Gastroesophageal sphincter (tissue), 4 donors: ENCODE measurements at regions not wholly inside any gene's neighbourhood (a gene's known extent, or its start where the extent isn't known, plus 50 kb on each side); places are given as distances from the start of the nearest gene placed in this dataset.

Experiments used
- ATAC-seq: fragments of 150-250 bp; one replicate; pipeline ENCODE4 v1.9.1; 2016; ENCODE audit warnings: mild to moderate bottlenecking, moderate library complexity
- H3K27ac ChIP-seq, 4 donors: fragments of 200-600 bp; sonication (generic) in 3 of 4; 1 replicate in 3 of 4; 2 replicates in 1 of 4; pipeline ENCODE4 v1.5.1; 2016 to 2019
- H3K27me3 ChIP-seq: fragments of 200-600 bp; sonication (generic); one replicate; pipeline ENCODE4 v1.5.1; 2019
- H3K36me3 ChIP-seq, 2 donors: fragments of 200-600 bp; sonication (generic); one replicate each; pipeline ENCODE4 v1.5.1; 2019; ENCODE audit warnings: control low read depth in 1 of 2
- H3K4me1 ChIP-seq, 3 donors: fragments of 200-600 bp; sonication (generic); 1 replicate in 2 of 3; 2 replicates in 1 of 3; pipeline ENCODE4 v1.5.1; 2016 to 2019; ENCODE audit warnings: control low read depth in 2 of 3
- H3K4me3 ChIP-seq, 2 donors: fragments of 200-600 bp; sonication (generic); one replicate each; pipeline ENCODE4 v1.5.1; 2019; ENCODE audit warnings: mild to moderate bottlenecking in 1 of 2, moderate library complexity in 1 of 2
- H3K9me3 ChIP-seq, 3 donors: fragments of 200-600 bp; sonication (generic); one replicate each; pipeline ENCODE4 v1.5.1; 2017 to 2019; ENCODE audit warnings: control low read depth in 2 of 3
- CTCF ChIP-seq, 4 experiments: fragments of 200-600 bp in 2 of 4; fragments of 450-650 bp in 2 of 4; sonication (generic) in 1 of 4; IDR thresholded peaks; one replicate each; pipeline ENCODE4 v1.5.1; 2017 to 2019; ENCODE audit warnings: antibody characterized with exemption in 4 of 4, mild to moderate bottlenecking in 2 of 4, moderate library complexity in 2 of 4
- EP300 ChIP-seq: sonication (generic); formaldehyde crosslinking; IDR thresholded peaks from one replicate; pipeline ENCODE4 v1.6.1; 2017; ENCODE audit warnings: antibody characterized with exemption, mild to moderate bottlenecking
- POLR2A ChIP-seq, 2 donors: fragments of 450-650 bp; IDR thresholded peaks; one replicate each; pipeline ENCODE4 v1.6.1; 2017; ENCODE audit warnings: antibody characterized with exemption in 2 of 2, mild to moderate bottlenecking in 2 of 2, moderate library complexity in 1 of 2
- POLR2AphosphoS5 ChIP-seq: sonication (generic); formaldehyde crosslinking; IDR thresholded peaks from one replicate; pipeline ENCODE4 v1.6.1; 2017; ENCODE audit warnings: antibody characterized with exemption
- WGBS, 2 donors: methylation state at CpG; one replicate each; pipeline ENCODE4 v1.1.5; 2018; ENCODE audit warnings: low coverage in 1 of 2; 5-methylcytosine and 5-hydroxymethylcytosine counted together

DNA sequence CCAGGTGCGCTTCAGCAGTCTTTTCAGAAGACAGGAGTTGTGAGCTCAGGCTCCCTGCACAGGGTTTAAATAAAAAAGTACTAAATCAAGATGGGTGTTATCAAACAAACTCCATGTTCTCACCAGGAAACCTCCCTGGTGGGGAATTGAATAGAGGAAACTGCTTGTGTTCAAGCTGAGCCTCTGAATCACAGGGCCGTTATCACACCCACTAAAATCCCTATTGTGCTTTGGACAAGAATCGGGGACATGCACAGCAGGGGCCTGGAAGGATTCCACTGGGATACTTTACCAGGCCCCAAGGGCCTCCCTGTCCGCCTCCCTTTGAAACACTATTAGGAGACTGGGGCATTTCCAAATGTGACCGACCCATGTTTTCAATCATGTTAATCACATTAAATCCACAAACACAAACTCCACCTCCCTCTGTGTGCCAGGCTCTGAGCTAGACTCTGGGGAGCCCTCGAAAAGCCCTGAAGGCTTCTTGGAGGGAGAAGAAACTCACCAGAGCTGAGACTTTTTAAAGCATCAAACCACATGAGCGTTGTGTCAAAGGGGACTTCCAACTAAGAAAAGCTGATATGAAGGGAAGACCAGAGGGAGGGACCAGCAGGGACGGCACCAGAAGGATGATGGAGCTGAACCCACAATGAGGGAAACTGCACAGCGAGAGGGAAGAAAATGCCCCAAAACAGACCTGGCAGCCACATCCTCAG is 458.7 kb upstream of the ID2 start:
- H3K36me3 ChIP-seq = no peaks in the 10 kb centered on the region
- no peak overlapping the region for H3K27ac ChIP-seq
- ATAC-seq = no peak
- 96 to 100% methylated on average over 2 to 5 of the region's 9 CpGs for WGBS, 2 donors
- H3K9me3 ChIP-seq = no peaks in the 10 kb centered on the region
- no peak overlapping the region for H3K4me3 ChIP-seq
- no peak for TF ChIP-seq POLR2A (IDR thresholded peaks at IDR 0.05)
- TF ChIP-seq POLR2AphosphoS5 = no peak
- TF ChIP-seq CTCF (IDR thresholded peaks at IDR 0.05) = no peak
- H3K4me1 ChIP-seq = peaks cover 0 to 22% (median 0%) of the 10 kb centered on the region in 3 donors
- no peaks in the 10 kb centered on the region for H3K27me3 ChIP-seq

GRCh38 chr2:8223695-8224346 is 458.0 kb upstream of the ID2 start:
- Histone ChIP-seq H3K9me3 (no peaks in the 10 kb centered on the region), H3K27me3 (no peaks in the 10 kb centered on the region), H3K4me3 (no peak overlapping the region), H3K4me1 (peaks cover 0 to 22% (median 0%) of the 10 kb centered on the region in 3 donors), H3K36me3 (no peaks in the 10 kb centered on the region), H3K27ac (no peak overlapping the region)
- 95 to 100% methylated on average over 3 to 10 of the region's 18 CpGs for WGBS, 2 donors
- TF ChIP-seq EP300 = no peak
- ATAC-seq = no peak

GRCh38 chr2:8224347-8225190 is 457.3 kb upstream of the ID2 start:
- Histone ChIP-seq H3K27me3 (no peaks in the 10 kb centered on the region), H3K9me3 (no peaks in the 10 kb centered on the region), H3K27ac (no peak overlapping the region), H3K4me1 (peaks cover 0 to 26% (median 0%) of the 10 kb centered on the region in 3 donors), H3K36me3 (no peaks in the 10 kb centered on the region), H3K4me3 (no peak overlapping the region)
- 70 to 77% methylated on average over 4 to 15 of the region's 16 CpGs for WGBS, 2 donors
- no peak for ATAC-seq
- no peak for TF ChIP-seq CTCF (IDR thresholded peaks at IDR 0.05)
- no peak for TF ChIP-seq POLR2A (IDR thresholded peaks at IDR 0.05)
- TF ChIP-seq EP300 = no peak
- TF ChIP-seq POLR2AphosphoS5 = no peak

GRCh38 chr2:8225266-8225665 is 456.6 kb upstream of the ID2 start:
- no peak overlapping the region for H3K27ac ChIP-seq
- H3K27me3 ChIP-seq = no peaks in the 10 kb centered on the region
- H3K4me1 ChIP-seq = peaks cover 0 to 26% (median 0%) of the 10 kb centered on the region in 3 donors
- H3K36me3 ChIP-seq = no peaks in the 10 kb centered on the region
- WGBS, 2 donors = 23 to 38% methylated on average over 3 to 5 of the region's 5 CpGs
- no peaks in the 10 kb centered on the region for H3K9me3 ChIP-seq
- no peak overlapping the region for H3K4me3 ChIP-seq
- ATAC-seq = no peak
- TF ChIP-seq POLR2A (IDR thresholded peaks at IDR 0.05) = no peak
- TF ChIP-seq POLR2AphosphoS5 = no peak
- TF ChIP-seq CTCF (IDR thresholded peaks at IDR 0.05) = no peak
- no peak for TF ChIP-seq EP300

- no peaks in the 10 kb centered on the region for H3K27me3 ChIP-seq
- H3K36me3 ChIP-seq = no peaks in the 10 kb centered on the region
- H3K4me3 ChIP-seq = no peak overlapping the region
- H3K9me3 ChIP-seq = no peaks in the 10 kb centered on the region
- no peak for TF ChIP-seq EP300
- no peak for TF ChIP-seq POLR2A (IDR thresholded peaks at IDR 0.05)
- TF ChIP-seq CTCF (IDR thresholded peaks at IDR 0.05) = no peak
- 70 to 72% methylated on average over 2 to 6 of the region's 6 CpGs for WGBS, 2 donors
- H3K4me1 ChIP-seq = peaks cover 0 to 21% (median 0%) of the 10 kb centered on the region in 3 donors
- ATAC-seq = no peak
- no peak overlapping the region for H3K27ac ChIP-seq
Observed at GRCh38 chr2:8225798-8226197, 456.1 kb upstream of the ID2 start.
